BE2C (cell line): ENCODE measurements at regions not wholly inside any gene's neighbourhood (a gene's known extent, or its start where the extent isn't known, plus 50 kb on each side); places are given as distances from the start of the nearest gene placed in this dataset.

Experiments used
- DNase-seq: peaks from one replicate; pipeline ENCODE4 v3.0.0-alpha.2; 2020
- H3K27me3 ChIP-seq: fragments of 250-450 bp; sonication (Bioruptor Pico); 2 replicates; pipeline ENCODE4 v1.5.1; 2020; ENCODE audit warnings: mild to moderate bottlenecking
- H3K36me3 ChIP-seq: fragments of 250-450 bp; sonication (Bioruptor Pico); 2 replicates; pipeline ENCODE4 v1.5.1; 2020; ENCODE audit warnings: mild to moderate bottlenecking
- H3K4me1 ChIP-seq: fragments of 250-450 bp; sonication (Bioruptor Pico); 2 replicates; pipeline ENCODE4 v1.5.1; 2020
- H3K4me3 ChIP-seq: 2 replicates; pipeline ENCODE4 v1.5.1; 2011; ENCODE audit warnings: low read depth, low read length
- H3K9me3 ChIP-seq: fragments of 250-450 bp; sonication (Bioruptor Pico); 2 replicates; pipeline ENCODE4 v1.5.1; 2020
- CTCF ChIP-seq: IDR thresholded peaks from 2 replicates; pipeline ENCODE4 v1.5.1; 2012; ENCODE audit warnings: mild to moderate bottlenecking, low read depth, low read length

- H3K4me3 ChIP-seq = no peak overlapping the region
- TF ChIP-seq CTCF = no peak
- no peaks in the 10 kb centered on the region for H3K36me3 ChIP-seq
- H3K27me3 ChIP-seq = no peaks in the 10 kb centered on the region
- no peak for DNase-seq
- no peaks in the 10 kb centered on the region for H3K9me3 ChIP-seq
- H3K4me1 ChIP-seq = no peaks in the 10 kb centered on the region
Measured at GRCh38 chr7:84510505-84510904, 315.9 kb upstream of the SEMA3A start.

- Histone ChIP-seq H3K36me3 (no peaks in the 10 kb centered on the region), H3K4me3 (no peak overlapping the region), H3K9me3 (no peaks in the 10 kb centered on the region), H3K4me1 (no peaks in the 10 kb centered on the region), H3K27me3 (no peaks in the 10 kb centered on the region)
- DNase-seq = no peak
- TF ChIP-seq CTCF = no peak
Measured at GRCh38 chr7:84509522-84509921, 314.9 kb upstream of the SEMA3A start.

DNA sequence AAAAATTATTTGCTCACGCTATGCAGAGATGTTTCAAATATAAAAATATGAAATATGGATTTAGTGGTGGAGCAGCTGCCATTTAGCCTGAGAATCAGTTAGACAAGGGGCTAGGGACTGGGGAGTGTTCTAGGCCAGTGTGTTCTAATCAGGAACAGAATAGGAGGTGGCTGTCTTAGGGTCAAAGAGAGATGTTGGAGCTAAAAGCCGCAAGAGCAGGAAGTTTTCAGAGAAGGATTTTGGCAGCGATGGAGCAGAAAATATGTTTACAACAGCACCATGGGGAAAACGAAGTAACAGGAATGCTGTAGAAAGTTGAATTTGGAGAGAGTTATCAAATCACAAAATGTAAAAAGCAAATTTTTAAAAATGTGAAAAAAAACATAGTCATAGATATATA lies 314.0 kb upstream of the SEMA3A start:
- H3K36me3 ChIP-seq = no peaks in the 10 kb centered on the region
- H3K4me1 ChIP-seq = no peaks in the 10 kb centered on the region
- no peak for DNase-seq
- H3K9me3 ChIP-seq = no peaks in the 10 kb centered on the region
- no peaks in the 10 kb centered on the region for H3K27me3 ChIP-seq
- H3K4me3 ChIP-seq = no peak overlapping the region
- no peak for TF ChIP-seq CTCF

- H3K27me3 ChIP-seq = no peaks in the 10 kb centered on the region
- H3K36me3 ChIP-seq = no peaks in the 10 kb centered on the region
- H3K4me3 ChIP-seq = no peak overlapping the region
- H3K9me3 ChIP-seq = no peaks in the 10 kb centered on the region
- TF ChIP-seq CTCF = no peak
- no peak for DNase-seq
- H3K4me1 ChIP-seq = no peaks in the 10 kb centered on the region
Measured at GRCh38 chr7:84507529-84507928, 312.9 kb upstream of the SEMA3A start.

DNA sequence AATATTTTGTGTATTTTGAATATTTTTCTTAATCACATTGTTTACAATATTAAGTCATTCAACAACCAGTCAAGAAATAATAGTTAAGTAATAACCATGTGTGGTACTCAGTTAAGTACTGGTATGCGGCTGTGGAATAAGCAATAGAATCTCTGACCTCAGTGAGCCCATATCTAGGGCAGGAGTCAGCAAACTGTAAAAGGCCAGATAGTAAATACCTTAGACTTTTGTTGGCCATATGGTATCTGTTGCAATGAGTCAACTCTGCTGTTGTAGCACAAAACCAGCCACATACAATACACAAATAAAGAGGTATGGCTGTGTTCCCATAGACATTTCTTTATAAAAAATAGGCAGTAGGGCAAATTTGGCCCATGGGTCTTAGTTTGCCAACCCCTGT lies 311.6 kb upstream of the SEMA3A start:
- no peaks in the 10 kb centered on the region for H3K4me1 ChIP-seq
- no peak for DNase-seq
- no peaks in the 10 kb centered on the region for H3K36me3 ChIP-seq
- no peaks in the 10 kb centered on the region for H3K27me3 ChIP-seq
- H3K9me3 ChIP-seq = no peaks in the 10 kb centered on the region
- H3K4me3 ChIP-seq = no peak overlapping the region
- TF ChIP-seq CTCF = no peak

GRCh38 chr7:84502239-84502638 lies 307.6 kb upstream of the SEMA3A start:
- no peak for TF ChIP-seq CTCF
- Histone ChIP-seq H3K4me3 (no peak overlapping the region), H3K9me3 (no peaks in the 10 kb centered on the region), H3K36me3 (no peaks in the 10 kb centered on the region), H3K27me3 (no peaks in the 10 kb centered on the region), H3K4me1 (peaks cover 6% of the 10 kb centered on the region; the same call in 1 of the 2 replicates)
- no peak for DNase-seq
